HG03097 (cell line): ENCODE measurements at regions not wholly inside any gene's neighbourhood (a gene's known extent, or its start where the extent isn't known, plus 50 kb on each side); places are given as distances from the start of the nearest gene placed in this dataset.

ENCODE experiments used
- ATAC-seq: cut with Tn5 transposase; IDR thresholded peaks from one replicate; pipeline ENCODE4 v1.9.1; 2021; ENCODE audit not compliant: unreplicated experiment, low FRiP score

DNA sequence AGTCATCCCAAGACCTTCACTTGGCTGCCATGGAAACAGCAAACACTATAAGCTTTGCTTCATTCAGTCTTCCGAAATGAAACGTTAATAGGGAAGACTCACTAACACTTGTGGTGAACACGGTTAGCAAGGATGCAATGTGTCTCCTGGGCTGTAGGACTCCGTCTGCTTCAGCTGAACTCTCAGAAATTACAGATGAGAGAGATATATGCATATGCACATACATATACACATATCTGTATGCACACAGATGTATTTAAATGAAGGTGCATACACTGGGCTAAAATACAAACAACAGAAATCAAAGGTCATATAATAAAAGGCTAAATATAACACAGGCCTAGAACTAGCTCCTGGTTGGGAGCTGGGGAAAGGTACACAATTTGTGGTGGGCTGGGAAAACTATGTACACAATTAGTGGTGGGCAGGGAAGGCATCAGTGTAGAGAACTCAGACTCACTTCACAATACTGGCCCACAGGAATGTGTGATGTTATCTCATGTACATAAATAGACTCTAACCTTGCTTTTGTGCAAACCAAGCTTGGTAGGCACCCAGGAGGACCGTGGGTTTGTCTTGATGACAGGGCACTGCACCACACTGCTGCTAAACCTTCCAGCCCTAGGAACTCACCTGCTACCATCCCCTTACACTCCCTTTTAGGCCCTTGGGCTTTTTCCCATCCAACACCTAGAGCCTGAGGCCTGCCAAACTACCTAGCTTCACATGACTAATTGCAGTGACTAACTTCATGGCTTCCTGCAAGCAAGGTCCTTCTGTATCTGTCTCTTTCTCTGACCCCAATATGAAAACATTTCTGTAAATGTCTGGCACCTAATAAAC is 873.1 kb downstream of the NSUN3 start:
- ATAC-seq = no peak

DNA sequence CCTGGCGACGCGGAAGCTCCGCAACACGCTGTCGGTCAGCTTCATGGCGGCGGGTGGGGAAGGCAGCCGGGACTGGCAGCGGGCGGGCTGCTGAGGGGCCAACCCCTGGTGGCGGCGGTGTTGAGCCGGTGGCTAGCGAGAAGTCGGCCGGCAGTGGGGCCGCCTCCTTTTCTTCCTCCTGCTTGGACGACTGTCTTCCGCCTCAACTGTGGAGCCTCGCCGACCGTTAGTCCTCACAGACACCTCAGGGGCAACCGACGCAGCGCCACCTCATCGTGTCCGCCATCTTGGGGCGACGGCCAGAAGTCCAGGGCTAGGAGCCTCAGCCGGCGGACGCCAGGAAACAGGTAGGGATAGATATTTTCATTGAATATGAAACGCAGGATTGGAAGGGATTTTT is 875.1 kb downstream of the NSUN3 start:
- no peak for ATAC-seq

DNA sequence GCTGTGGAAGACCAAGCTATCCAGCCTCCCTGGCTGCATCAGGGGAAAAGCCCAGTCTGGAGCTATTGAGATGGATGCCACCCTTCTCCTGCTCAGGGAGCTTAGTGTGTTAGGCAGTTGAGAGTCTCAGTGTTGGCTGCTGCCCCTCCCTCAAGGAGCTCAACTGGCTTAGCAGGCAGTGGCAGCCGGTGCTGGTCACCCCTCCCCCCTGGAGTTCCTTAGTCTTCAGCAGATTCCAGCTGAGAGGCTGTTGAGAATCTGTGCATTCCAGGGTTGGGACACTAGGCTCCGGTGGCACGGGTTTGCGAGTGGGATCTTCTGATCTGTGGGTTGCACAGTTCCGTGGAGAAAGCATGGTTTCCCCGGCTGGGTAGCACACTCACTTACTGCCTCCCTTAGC is 883.8 kb downstream of the NSUN3 start:
- ATAC-seq = no peak

DNA sequence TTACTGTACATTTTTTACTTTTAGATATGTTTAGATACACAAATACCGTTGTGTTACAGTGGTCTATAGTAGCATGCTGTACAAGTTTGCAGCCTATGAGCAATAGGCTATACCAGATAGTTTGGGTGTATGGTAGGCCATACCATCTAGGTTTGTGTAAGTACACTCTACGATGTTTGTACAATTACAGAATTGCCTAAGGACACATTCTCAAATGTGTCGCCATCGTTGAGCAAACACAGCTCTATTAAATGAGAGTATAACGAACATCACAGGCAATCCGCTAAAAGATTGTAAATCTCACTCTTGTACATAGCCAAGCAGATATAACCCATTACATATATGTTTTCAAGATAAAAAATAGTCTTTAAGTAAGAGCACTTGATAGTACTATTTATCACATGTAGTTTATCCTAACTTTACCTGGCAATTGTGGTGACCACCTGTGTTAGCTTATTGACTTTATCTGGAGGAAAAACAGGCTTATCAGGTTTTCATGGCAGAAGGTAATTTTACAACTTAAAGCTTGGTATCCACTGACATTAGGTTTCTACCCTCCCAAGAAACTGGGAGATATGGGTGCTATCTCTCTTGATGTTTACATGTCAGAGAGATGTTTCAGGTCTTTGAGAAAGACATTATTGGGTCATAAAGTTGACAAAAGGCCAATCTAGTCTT is 898.7 kb downstream of the NSUN3 start:
- no peak for ATAC-seq

DNA sequence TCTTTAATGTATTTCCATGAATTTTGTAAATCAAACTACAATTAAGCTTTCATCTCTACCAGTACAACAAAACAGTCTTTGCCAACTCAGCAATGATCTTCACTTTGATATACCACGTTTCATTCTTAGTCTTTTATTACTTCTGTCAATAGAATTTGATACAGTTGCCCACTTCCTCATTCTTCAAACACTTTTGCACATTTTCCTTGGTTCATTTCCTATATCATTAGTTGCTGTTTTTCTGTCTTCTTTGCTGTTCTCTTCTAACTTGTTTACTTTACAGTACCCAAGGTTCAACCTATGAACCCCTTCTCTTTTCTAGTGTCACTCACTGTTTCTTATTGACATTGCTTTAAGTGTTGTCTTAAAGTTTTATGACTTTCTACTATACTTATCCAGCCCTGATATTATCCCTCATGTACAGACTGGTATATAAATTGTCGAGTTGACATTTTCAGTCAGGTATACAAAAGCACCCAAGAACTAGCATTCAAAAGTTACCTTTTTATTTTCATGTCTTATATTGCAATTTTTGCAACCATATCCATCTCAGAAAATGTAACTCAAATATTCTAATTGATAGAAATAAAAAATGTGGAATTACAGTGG is 903.1 kb downstream of the NSUN3 start:
- no peak for ATAC-seq

DNA sequence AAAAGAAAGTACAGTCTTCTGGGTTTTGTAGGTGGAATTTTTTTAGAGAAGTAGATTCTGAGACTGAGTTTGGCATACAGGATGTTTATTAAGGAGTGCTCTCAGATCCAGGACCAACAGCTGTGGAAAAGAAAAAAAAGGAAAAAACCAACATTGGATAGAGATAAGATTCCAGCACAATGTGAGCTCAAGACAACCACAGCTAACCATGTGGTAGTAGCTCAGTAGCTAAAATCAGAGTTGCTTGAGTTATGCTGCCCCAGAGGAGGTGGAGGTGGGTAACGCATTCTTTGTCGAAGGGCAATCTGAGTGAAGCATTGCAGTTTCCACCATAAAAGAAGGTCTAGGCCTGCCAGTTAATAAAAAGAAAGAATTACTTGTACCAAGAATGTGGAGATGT is 904.3 kb downstream of the NSUN3 start:
- no peak for ATAC-seq

DNA sequence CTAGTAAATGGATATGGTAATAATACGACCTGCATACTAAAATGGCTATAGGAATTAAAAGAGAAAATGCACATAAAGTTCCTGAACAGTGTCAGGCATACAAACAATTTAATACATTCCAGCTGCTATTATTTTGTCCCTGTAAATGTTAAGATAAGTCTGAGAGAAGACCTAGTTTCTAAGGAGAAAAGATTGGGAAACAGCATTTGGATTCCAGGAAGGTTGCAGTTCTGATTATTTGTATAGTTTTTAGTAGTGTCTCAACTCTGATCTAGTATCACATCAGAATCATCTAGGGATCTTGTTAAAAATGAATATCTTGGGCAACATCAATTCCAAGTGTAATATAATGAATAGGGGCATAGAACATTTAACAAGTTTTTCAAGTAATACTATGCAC is 905.7 kb downstream of the NSUN3 start:
- no peak for ATAC-seq

DNA sequence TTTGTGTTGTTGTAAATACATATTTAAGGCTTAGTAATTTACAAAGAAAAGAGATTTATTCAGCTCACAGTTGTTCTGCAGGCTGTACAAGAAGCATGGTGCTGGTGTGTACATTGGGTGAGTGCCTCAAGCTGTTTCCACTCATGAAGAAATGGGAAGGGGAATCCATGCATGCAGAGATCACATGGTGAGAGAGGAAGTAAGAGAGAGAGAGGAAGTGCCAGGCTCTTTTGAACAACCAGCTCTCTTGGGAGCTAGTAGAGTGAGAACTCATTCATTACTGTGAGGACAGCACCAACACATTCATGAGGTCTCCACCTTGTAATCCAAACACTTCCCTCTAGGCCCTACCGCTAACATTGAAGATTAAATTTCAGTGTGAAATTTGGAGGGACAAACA is 909.2 kb downstream of the NSUN3 start:
- ATAC-seq = no peak

DNA sequence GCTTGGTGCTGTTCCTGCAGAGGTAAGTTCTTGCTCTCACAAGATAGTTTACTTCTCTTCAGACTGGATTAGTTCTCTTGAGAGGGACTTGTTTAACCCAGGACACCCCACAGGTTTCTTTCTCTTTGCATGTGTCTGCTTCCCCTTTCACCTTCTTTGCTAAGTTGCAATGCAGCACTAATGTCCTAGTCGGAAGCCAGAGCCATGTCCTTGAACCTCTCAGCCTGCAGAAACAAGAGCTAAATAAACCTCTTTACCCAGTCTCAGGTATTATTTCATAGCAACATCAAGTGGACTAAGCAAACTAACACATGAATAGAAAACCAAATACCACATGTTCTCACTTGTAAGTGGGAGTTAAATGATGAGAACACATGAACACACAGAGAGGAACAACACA is 915.2 kb downstream of the NSUN3 start:
- no peak for ATAC-seq

DNA sequence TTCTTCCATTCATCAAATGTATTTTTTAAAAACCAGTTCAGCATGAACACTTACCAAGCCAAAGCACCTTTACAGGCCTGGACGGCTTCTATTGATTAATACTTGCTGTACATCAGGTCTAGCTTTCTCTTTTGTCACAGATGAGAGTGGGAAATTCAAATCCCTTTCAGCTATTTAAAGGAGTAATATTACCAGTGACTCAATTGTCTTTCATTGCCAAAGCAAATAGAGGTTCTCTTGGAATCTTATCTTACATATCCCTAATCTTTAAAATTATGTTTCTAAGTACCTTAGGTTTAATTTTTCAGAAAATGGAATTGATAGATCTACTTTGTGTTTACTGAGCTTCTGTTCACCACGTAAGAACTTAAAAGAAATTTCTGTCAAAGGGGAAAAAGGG is 922.9 kb downstream of the NSUN3 start:
- no peak for ATAC-seq

DNA sequence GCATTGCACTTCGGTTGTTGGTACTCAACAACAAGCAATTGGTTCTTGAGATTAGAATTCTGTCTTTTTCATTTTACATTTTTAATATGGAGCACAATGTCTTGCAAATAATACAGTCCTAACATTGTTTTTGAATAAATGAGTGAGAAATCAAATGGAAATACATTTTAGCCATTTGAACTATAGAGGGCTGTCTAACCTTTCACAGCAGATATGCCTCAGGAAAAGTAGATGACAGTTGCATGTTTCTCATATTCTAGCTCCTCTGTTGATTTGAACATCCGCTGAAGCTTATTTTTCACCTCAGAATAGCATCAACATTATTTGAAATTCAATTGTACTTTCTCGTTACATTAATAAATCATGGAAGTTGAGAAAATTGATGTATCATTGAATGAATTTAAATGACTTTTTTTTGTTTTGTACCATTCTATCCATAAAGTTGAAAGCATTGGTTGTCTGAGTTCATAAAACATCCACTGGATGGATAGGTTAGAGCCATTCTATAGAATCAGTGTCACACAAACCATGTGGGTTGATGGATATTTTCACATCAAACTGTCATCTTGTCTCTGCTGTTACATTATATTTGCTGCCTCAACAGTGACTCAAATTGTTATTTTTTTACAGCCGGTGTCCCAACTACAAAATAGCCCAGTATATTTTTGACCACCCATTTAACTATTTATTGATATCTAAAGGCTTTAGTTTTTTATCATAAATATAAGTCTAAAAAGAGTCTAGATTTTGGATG is 928.3 kb downstream of the NSUN3 start:
- ATAC-seq = no peak

DNA sequence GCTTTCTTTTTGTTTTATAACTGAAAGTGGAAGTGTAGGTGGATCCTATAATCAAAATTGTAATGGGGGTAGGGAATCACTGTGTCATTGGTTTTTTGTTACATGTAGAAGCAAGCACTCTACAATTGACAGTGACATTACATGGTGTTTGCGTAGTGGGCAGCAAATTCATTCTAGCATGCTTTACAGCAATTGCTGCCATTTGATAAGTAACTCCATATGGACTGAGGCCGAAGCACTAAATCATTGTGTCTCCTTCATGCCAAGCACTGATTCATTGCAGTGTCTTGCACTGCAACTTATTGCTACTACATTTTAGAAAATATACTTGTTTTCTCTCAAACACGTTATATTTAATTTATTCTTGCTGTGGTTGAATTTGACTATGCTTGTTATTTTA is 933.9 kb downstream of the NSUN3 start:
- no peak for ATAC-seq

DNA sequence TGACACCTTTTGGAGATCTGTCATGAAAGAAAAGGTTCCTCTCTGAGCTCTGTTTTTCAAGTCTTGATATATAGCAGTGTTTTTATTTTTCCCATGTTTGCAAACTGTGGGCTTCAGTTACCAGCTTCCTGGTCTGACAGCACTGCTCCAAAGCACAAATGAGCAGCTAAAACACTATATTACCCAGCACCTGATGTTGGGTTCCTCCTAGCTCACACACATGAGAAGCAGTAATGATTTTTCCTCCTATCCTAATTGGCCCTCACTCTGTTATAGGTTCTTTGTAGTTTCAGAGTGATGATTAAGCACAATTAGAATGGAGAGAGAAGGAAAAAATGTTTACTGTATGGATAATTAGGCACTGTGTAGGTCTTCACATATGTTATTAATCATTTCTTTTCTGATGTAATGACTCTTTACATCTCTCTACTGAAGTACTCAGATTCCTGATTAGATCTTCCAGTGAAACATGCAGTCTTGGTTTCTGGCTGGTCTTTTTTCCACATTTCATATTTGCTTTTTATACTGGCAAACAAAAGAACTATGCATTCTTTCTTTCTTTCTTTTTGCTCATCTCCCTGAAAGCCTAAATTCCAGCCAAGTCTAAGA is 939.7 kb downstream of the NSUN3 start:
- no peak for ATAC-seq

DNA sequence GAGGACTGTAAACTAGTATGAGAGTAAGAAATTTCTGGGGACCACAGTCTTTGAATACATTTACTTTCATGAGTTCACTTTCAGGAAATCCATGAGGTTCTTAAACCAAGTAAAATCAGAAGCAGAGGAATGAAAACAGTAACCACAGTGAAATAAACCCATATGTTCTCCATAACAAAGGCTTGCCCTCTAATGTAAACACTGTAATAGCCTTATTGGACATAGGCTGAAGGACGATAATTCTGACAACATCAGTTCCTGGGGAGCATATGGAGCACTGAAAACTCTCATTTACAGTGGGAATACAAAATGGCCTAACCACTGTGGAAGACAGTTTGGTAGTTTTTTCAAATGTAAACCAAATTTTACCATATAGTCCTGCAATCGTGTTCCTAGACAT is 965.8 kb downstream of the NSUN3 start:
- no peak for ATAC-seq

DNA sequence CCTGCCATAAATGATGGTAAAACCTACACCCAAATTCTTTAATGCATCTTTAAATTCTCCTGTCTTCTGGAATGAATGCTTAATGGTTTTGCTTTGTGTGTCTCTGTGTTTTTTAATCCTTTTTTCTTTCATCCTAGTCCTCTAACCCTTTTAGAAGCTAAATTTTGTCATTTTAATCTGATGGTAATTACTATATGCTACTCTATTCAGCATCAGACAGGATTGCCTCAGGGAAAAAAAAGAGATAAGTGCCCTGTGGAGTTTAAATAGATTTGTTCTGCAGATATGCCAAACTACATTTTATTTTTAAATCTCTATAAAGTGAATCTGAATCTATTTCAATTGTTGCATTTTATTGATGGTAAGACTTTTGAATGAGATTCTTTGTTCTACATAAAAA is 966.8 kb downstream of the NSUN3 start:
- ATAC-seq = no peak

DNA sequence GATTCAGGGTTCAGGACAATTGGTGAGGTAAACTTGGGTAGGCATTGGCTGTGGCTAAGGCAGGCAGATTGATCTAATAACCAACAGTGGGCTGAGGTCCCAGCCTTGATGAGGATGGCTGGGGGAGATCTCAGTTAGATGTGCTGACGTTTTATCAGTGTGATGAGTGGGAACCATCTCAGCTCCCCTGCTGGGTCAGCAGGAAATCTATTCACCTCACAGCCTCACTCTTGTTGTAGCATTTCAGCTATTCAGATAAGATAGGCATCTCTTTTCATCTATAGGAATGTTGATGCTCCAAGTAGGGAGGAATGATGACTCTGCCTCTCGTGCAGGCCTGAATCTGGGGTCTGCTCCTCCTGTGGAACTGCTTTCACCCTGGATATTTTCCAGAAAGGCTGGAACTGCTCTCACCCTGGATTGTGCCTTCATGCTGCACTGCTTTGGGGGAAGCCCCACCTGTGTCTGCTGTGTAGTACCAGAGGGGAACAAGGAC is 973.7 kb downstream of the NSUN3 start:
- no peak for ATAC-seq

DNA sequence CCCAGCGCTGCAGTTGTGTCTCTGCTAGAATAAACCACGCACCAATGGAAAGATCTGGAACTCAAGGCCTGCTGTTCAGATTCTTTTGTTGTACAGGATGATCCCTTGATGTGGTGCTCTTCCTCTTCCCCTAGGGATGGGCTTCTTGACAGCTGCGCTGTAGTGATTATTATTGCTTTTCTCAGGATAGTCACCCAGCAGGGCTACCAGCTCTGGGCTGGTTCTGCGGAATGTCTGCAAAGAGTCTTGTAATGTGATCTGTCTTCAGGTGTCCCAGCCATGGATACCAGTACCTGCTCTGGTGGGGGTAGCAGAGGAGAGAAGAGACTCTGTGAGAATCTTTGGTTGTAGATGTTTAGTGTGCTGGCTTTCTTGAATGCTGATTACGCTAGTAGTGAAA is 974.2 kb downstream of the NSUN3 start:
- ATAC-seq = no peak

DNA sequence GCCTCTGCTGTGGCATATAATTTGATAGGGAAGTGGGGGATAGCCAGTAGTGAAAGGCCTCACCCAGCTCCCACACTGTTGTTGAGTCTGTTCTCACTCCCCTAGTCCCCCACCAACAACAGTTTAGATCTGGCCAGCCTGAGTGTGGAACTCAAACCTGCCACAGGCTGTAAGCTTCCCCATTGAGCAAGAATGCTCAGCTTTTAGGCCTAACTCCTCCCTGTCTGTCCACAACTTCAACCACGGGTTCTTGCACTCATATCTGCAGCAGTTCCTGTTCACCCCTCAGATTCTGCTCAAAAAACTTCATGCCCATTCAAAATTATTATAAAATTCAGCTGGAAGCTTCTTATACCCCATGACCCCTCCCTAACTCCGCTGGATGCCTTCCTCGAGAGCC is 975.1 kb downstream of the NSUN3 start:
- no peak for ATAC-seq

DNA sequence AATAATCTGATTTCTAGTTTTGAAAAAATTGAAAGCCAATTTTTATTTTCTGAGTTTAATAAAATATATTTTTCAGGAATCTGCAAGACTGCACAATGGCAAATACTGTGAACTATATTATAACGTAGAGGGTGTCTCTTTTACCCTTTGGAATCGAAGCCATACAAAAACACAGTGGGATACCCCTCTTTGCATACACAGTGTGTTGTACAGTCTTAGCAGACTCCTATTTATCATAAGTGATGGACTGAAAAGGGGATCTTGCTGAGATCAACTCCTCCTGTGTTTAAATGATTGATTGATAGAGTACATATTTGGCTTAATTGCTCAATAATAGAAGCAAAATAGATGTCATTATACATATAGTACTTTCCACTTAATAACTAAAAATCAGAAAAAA is 981.2 kb downstream of the NSUN3 start:
- ATAC-seq = no peak

DNA sequence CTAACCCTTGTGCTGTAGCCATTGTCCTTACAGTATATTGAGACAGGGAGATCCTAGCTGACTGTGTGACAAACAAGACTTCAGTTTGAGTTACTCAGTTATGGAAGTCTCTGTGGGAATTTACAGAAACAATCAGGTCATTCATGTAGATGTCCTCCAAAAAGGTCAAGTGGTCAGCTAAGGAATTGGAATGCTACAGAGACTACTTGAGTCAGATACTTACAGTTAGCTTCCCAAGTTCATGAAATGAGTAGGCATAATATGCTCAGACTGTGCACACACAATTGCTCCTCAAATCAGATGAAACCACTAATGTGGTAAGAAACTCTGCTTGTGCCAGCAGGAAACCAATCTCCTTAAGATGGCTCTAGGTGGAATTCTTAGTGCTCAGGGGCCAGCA is 985.7 kb downstream of the NSUN3 start:
- ATAC-seq = no peak

DNA sequence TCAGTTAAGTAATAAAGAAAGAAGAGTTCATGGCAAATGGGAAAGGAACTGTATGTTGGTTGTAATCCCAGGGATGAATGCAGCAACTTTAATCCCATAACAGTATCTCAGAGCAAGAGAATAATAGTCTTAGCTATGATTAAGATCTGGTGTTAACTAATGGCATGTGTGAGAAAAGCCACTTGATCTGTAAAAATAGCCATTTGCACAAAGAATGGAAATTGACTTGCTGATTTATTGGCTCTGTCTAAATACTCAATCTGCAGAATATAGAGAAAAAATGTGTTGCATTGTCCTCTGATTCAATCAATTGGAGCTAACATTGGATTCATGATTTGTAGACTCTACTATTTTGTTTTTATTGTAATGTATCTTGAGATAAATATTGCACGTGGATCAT is 987.0 kb downstream of the NSUN3 start:
- ATAC-seq = no peak
